ENCODE measurements at regions not wholly inside any gene's neighbourhood (a gene's known extent, or its start where the extent isn't known, plus 50 kb on each side); places are given as distances from the start of the nearest gene placed in this dataset.

- DNase-seq, result no peak
Observed at GRCh38 chr5:5637173-5637572, 214.7 kb downstream of the ICE1 start.

- no peak for DNase-seq
Observed at GRCh38 chr5:5634817-5635216, 212.3 kb downstream of the ICE1 start.

- DNase-seq, result no peak
Observed at GRCh38 chr5:5633579-5633978, 211.1 kb downstream of the ICE1 start.

- no peak for DNase-seq
Observed at GRCh38 chr5:5632678-5633077, 210.2 kb downstream of the ICE1 start.

- no peak for DNase-seq
Observed at GRCh38 chr5:5629607-5629978, 207.1 kb downstream of the ICE1 start.

GRCh38 chr5:5628866-5629606 lies 206.6 kb downstream of the ICE1 start:
- DNase-seq, result no peak

GRCh38 chr5:5626412-5626811 lies 203.9 kb downstream of the ICE1 start:
- no peak for DNase-seq

GRCh38 chr5:5625491-5625890 lies 203.0 kb downstream of the ICE1 start:
- DNase-seq, result no peak

- no peak for DNase-seq
Observed at GRCh38 chr5:5623397-5623796, 200.9 kb downstream of the ICE1 start.

GRCh38 chr5:5622806-5623205 lies 200.3 kb downstream of the ICE1 start:
- no peak for DNase-seq

- DNase-seq, result no peak
Observed at GRCh38 chr5:5619546-5619945, 197.1 kb downstream of the ICE1 start.

- DNase-seq, result no peak
Observed at GRCh38 chr5:5617024-5617423, 194.5 kb downstream of the ICE1 start.

GRCh38 chr5:5616247-5616895 lies 193.9 kb downstream of the ICE1 start:
- no peak for DNase-seq

GRCh38 chr5:5615569-5615968 lies 193.1 kb downstream of the ICE1 start:
- DNase-seq, result no peak

GRCh38 chr5:5613261-5613990 lies 190.9 kb downstream of the ICE1 start:
- DNase-seq, result no peak

- DNase-seq, result no peak
Observed at GRCh38 chr5:5612096-5612495, 189.6 kb downstream of the ICE1 start.

GRCh38 chr5:5609935-5610334 lies 187.5 kb downstream of the ICE1 start:
- no peak for DNase-seq

GRCh38 chr5:5605170-5605764 lies 182.8 kb downstream of the ICE1 start:
- DNase-seq, result no peak

- DNase-seq, result no peak
Observed at GRCh38 chr5:5602554-5602953, 180.1 kb downstream of the ICE1 start.

- no peak for DNase-seq
Observed at GRCh38 chr5:5598547-5599113, 176.2 kb downstream of the ICE1 start.

GRCh38 chr5:5593391-5593790 lies 170.9 kb downstream of the ICE1 start:
- DNase-seq, result no peak

GRCh38 chr5:5592541-5592940 lies 170.1 kb downstream of the ICE1 start:
- DNase-seq, result no peak

All from muscle of back (tissue), 3 donors.